ENCODE measurements at regions not wholly inside any gene's neighbourhood (a gene's known extent, or its start where the extent isn't known, plus 50 kb on each side); places are given as distances from the start of the nearest gene placed in this dataset.

GRCh38 chr1:116819081-116819480 is 64.9 kb downstream of the CD2 start:
- no peak for DNase-seq (ENCODE audit: low spot score)

- no peak for DNase-seq (ENCODE audit: low spot score)
These were observed 66.1 kb downstream of the CD2 start for GRCh38 chr1:116820369-116820768.

- no peak for DNase-seq (ENCODE audit: low spot score)
These were observed 67.5 kb downstream of the CD2 start for GRCh38 chr1:116821763-116822162.

DNA sequence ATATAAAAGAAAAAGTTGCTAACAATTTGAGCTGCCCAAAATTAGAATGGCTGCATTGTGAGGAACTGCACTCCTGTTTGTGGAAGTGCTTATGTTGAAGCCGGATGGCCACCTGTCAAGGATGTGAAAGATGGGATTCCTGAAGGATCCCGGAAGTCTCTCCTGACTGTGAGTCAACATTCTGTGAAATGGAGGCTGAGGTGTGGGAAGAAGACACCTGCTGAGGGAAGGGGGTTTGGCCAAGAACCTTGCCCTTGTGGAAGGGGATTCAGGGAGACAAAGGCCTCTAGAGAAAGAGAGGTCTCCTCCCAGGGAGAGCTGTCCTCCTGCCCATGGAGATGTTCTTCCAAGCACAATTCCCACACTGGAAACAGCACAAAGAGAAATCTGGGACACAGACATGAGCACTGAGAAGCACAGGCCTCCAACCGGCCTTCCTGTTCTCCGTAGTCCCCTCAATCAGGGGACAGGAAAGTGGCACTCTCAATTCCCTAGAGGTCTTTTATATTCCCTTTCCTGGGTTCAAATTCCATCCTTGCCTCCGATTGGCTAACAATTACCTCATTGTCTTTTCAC is 70.5 kb downstream of the CD2 start:
- peak; percentile 8 for DNase-seq (ENCODE audit: low spot score)

- DNase-seq (ENCODE audit: low spot score): peak; percentile 76
These were observed 71.0 kb downstream of the CD2 start for GRCh38 chr1:116825207-116825719.

- peak; percentile 44 for DNase-seq (ENCODE audit: low spot score)
These were observed 71.6 kb downstream of the CD2 start for GRCh38 chr1:116825720-116826438.

GRCh38 chr1:116826818-116827606 is 72.8 kb downstream of the CD2 start:
- peak; percentile 25 for DNase-seq (ENCODE audit: low spot score)

DNA sequence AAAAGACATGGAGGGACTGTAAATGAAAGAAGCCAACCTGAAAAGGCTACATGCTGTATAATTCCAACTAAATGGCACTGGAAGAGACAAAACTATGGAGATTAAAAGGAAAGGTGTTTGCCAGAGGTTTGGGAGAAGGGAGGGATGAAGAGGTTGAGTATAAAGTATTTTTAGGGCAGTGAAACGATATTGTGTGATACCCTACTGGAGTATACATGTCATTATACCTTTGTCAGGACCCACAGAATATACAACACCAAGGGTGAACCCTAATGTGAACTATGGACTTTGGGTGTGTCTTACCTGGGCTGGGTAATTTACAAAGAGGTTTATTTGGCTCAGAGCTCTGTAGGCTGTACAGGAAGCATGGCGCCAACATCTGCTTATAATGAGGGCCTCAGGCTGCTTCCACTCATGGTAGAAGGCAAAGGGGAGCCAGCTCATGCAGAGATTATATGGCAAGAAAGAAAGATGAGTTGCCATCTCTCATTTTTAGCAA is 73.4 kb downstream of the CD2 start:
- no peak for DNase-seq (ENCODE audit: low spot score)

GRCh38 chr1:116832308-116832931 is 77.3 kb upstream of the PTGFRN start:
- DNase-seq (ENCODE audit: low spot score): peak; percentile 26

DNA sequence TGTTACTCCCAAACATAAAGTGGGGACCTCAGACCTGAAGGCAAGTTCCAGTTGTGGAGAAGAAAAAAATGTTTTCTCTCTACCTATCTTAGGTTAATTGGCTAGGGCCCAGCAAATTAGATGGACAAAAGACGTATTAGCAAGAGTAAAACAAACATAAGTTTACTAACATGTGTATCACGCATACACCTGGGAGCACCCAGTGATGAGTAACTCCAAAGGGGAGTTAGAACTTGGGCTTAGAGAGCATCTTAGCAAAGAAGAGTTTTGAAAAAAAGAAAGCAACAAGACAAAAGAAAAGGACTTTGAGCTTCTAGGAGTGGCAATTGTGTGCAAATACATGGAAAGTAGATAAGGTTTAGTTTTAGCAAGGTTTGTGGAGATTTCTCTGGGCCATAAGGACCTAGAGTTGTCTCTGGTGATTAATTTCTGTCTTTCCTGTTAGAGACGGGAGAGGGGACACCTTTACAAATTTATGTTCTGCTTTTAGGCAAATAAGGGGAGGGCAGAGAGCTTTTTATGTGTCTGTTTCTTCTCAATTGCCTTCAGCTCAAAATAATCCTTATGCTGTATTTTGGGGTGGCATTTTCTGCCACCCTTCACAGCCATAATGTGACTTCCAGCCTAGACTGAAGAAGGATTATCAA is 76.7 kb upstream of the PTGFRN start:
- peak; percentile 33 for DNase-seq (ENCODE audit: low spot score)

DNA sequence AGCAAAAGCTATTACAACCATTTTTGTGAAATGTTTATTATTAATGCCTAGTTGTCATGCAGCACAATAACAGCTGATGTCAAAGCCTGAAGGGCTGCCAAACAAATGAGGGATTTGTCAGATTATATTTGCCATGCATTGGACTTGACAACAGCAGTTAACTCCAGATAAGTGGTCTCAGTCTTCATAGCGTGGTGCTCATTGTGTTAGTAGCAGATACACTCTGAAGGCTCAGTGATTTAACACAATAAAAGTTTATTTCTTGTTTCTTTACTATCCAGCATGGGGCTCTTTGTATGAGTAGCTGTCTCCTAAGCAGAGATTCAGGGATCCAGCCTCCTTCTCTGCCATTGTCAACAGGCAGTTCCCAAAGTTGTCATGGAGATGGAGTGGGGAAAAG is 76.0 kb upstream of the PTGFRN start:
- no peak for DNase-seq (ENCODE audit: low spot score)

DNA sequence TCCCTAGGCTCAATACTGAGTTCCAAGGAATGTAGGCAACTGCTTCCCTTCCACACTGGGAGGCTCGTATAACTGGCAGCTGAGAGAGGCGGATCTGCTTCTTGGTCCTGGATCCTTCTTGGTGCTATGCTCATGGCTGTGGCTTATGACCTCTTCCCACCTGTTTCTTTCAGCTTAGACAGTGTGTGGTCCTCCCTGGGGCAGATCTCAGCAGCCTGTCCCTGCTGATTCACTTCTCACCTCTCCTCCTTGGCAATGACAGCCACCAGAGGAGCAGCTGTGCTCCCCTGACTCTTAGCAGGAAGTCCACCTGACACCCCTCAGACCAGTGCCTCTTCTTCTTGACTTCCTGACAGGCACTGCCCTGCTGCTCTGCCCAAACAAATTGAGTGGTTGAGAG is 75.1 kb upstream of the PTGFRN start:
- DNase-seq (ENCODE audit: low spot score): no peak

GRCh38 chr1:116835161-116835560 is 74.6 kb upstream of the PTGFRN start:
- peak; percentile 24 for DNase-seq (ENCODE audit: low spot score)

- DNase-seq (ENCODE audit: low spot score): no peak
These were observed 73.6 kb upstream of the PTGFRN start for GRCh38 chr1:116836099-116836498.

DNA sequence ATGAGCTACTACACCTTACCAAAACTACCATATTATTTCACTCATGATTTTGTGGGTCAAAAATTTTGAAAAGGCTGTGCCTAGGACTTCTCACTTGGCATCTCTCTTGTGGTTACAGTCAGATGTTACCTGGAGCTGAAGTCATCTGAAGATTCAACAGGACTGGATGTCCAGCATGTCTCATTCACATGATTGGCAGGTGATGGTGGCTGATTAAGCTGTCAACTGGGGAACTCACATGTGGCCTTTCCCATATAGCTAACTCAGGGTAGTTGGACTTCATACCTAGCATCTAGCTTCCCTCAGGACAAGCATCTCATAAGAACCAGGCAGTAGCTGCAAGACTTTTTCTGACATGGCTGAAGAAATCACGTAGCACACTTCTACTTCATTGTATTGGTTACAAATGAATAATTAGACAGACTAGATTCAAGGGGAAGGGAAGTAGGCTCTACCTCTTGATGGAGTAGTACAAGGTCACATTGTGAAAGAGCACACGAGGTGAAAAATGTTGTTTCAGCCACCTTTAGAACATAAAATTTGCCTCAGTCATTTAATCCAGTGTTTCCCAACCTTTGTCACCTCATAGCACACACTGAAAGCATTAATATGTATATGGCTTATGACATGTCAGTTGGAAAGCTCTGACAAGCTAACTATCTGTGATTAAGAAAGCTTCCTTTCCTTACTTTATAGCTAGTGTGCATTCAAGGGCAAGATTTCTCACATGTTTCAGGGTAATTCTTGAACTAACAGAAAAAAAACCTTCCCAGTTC is 68.0 kb upstream of the PTGFRN start:
- no peak for DNase-seq (ENCODE audit: low spot score)

GRCh38 chr1:116842654-116843053 is 67.1 kb upstream of the PTGFRN start:
- peak; percentile 17 for DNase-seq (ENCODE audit: low spot score)

DNA sequence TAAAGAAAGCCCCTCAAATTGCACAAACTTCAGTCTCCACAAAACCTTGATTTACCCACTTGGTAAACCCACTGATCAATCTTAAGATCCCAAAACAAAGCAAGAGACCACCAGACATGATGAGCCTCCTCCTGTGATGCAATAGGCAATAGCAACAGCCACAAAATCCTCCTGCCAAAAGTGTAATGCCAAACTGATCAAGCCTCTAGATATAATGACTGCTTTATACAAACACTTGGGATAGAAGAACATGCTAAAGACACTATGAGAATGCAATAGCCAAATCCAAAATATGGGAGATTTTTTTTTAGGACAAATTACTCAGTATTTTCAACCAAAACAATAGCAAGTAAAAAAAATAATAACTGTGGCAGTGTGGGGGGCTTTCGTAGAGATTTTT is 64.9 kb upstream of the PTGFRN start:
- no peak for DNase-seq (ENCODE audit: low spot score)

DNA sequence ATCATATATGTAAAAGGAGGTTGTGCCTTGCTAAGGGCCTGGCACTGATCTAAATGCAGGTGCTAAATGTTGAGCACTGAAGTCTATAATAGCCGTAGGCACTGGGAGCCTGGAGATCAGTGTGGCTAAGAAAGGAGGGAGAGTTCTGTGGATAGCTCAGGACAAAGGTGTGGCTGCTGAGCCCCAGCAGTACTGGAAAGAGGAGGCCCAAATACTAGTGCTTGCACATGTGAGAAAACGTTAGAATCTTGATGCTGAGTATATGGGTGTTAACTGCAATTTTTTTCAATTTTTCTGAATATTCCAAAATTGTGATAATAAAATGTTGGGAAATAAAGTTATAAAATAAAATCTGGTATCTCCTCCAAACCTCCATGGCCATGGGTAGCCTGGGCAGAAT is 62.5 kb upstream of the PTGFRN start:
- DNase-seq (ENCODE audit: low spot score): no peak

DNA sequence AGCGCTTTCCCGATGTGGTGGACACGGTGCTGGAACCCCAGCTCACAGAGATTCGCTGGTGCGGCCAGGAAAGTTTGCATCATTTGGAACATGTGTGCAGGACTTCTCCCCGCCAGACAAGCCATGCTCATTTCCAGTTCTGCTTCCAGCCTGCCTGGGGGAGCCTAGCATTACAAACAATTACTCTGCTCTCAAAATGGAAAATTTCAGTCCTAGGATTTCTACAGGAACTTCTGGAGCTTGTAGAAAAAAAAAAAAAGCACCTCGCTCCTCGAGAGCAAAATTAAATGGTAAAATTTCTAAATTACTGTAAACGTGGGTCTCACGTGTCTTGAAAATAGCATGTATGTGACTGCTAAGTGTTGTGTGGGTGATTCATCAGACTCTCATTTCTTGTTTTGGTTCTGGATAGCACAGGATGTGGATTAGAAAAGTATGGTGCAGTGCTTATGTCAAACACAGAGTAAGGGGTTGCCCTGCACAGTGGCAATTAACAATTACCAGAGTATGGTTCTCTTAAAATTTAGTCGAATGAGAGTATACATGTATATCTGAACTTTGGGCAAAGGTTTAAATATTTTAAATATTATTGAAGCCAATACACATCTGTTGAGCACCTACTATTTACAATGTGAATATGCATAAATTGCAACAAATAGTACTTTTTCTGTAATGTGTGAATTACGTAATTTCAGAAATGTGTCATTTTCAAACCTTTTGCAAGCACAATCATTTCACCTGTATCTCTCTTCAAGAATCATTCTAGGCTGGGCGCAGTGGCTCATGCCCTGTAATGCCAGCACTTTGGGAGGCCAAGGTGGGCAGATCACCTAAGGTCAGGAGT is 61.8 kb upstream of the PTGFRN start:
- DNase-seq (ENCODE audit: low spot score): peak; percentile 34

DNA sequence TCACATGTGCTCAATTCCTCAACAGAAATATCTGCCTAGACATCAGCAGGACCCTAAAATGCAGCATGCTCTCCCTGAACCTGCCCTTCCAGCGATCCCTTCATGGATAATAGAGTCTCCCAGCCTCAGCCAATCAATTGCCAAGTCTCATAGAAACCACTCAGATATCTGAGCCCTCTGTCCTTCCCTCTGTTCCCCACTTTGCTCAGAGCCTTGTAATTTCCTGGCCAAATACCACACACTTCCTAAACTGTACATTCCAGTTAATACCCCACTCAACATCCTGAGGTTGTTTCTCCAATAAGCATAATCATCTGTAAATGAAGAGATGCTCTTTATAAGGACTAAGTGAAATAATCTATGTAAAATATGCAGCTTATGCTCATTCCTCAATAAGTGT is 59.3 kb upstream of the PTGFRN start:
- no peak for DNase-seq (ENCODE audit: low spot score)

All from umbilical cord (tissue), 1 donor.